OCI-LY7 (cell line): ENCODE measurements at regions not wholly inside any gene's neighbourhood (a gene's known extent, or its start where the extent isn't known, plus 50 kb on each side); places are given as distances from the start of the nearest gene placed in this dataset.

Experiments used
- BruUV-seq: library from RNA; stranded (reverse); fragments of 400-500 nt; replicated peaks from 2 replicates; lab custom pipeline; 2021; lab: Mats Ljungman, UMichigan
- CTCF ChIA-PET: fragments of 300-600 bp; sonication (Branson Sonifier 250); formaldehyde crosslinking; loops from one replicate; lab custom pipeline; 2022; ENCODE audit warnings: antibody characterized with exemption; ENCODE audit not compliant: unreplicated experiment; lab: Charles Lee
- POLR2A ChIA-PET: fragments of 300-600 bp; sonication (Branson Sonifier 250); formaldehyde crosslinking; loops from one replicate; lab custom pipeline; 2022; ENCODE audit warnings: antibody characterized with exemption; lab: Charles Lee
- DNase-seq: peaks from one replicate; pipeline ENCODE4 v3.0.0-alpha.2; 2015; ENCODE audit warnings: low spot score
- H2AFZ ChIP-seq: fragments of 200-600 bp; sonication (generic), shearing (Covaris generic); 2 replicates; pipeline ENCODE4 v1.6.1; 2014; ENCODE audit warnings: mild to moderate bottlenecking, antibody characterized with exemption, low read length, moderate library complexity
- H3K27ac ChIP-seq: fragments of 200-600 bp; sonication (generic); 2 replicates; pipeline ENCODE4 v1.5.1; 2014; ENCODE audit warnings: mixed run types, low read depth, mild to moderate bottlenecking, moderate library complexity, low read length, inconsistent platforms; ENCODE audit not compliant: poor library complexity, severe bottlenecking
- H3K36me3 ChIP-seq: fragments of 200-600 bp; sonication (generic); 2 replicates; pipeline ENCODE4 v1.6.1; 2014; ENCODE audit warnings: mild to moderate bottlenecking, antibody characterized with exemption, low read length, moderate library complexity, mixed read lengths; ENCODE audit not compliant: insufficient read depth
- H3K4me1 ChIP-seq: fragments of 200-600 bp; sonication (generic); 2 replicates; pipeline ENCODE4 v1.5.1; 2014; ENCODE audit warnings: mild to moderate bottlenecking, low read length; ENCODE audit not compliant: insufficient read depth, poor library complexity, severe bottlenecking
- H3K4me2 ChIP-seq: fragments of 200-600 bp; sonication (generic); 2 replicates; pipeline ENCODE4 v1.6.1; 2014; ENCODE audit warnings: mild to moderate bottlenecking, low read length
- H3K4me3 ChIP-seq: fragments of 200-600 bp; sonication (generic); 2 replicates; pipeline ENCODE4 v1.5.1; 2014; ENCODE audit warnings: mild to moderate bottlenecking, low read depth, low read length; ENCODE audit not compliant: poor library complexity, severe bottlenecking
- H3K79me2 ChIP-seq: fragments of 200-600 bp; sonication (generic); 2 replicates; pipeline ENCODE4 v1.6.1; 2016; ENCODE audit warnings: low read depth, mild to moderate bottlenecking, low read length, moderate library complexity, mixed read lengths; ENCODE audit not compliant: insufficient read depth
- H3K9me2 ChIP-seq: fragments of 200-600 bp; sonication (generic); 2 replicates; pipeline ENCODE4 v1.6.1; 2016; ENCODE audit warnings: mild to moderate bottlenecking, low read length, mixed read lengths; ENCODE audit not compliant: insufficient read depth
- H3K9me3 ChIP-seq: fragments of 200-600 bp; sonication (generic); 2 replicates; pipeline ENCODE4 v1.6.1; 2014; ENCODE audit warnings: mild to moderate bottlenecking, mixed run types, low read length, mixed read lengths
- H4K20me1 ChIP-seq: fragments of 200-600 bp; sonication (generic); 2 replicates; pipeline ENCODE4 v1.6.1; 2014; ENCODE audit warnings: mild to moderate bottlenecking, antibody characterized with exemption, low read length, moderate library complexity, mixed read lengths; ENCODE audit not compliant: insufficient read depth
- CTCF ChIP-seq: fragments of 200-600 bp; sonication (generic); conservative IDR thresholded peaks from 2 replicates; pipeline ENCODE4 v1.5.1; 2014; ENCODE audit warnings: mild to moderate bottlenecking, antibody characterized with exemption, low read length, moderate library complexity, mixed read lengths
- EZH2phosphoT487 ChIP-seq: fragments of 200-600 bp; sonication (generic); IDR thresholded peaks from 2 replicates; pipeline ENCODE4 v1.6.1; 2018; ENCODE audit warnings: low read depth, borderline replicate concordance, mild to moderate bottlenecking, mixed run types, antibody characterized with exemption, low read length, moderate library complexity, mixed read lengths
- intact Hi-C: fragments of 100-400 bp; cut with micrococcal nuclease; formaldehyde crosslinking; loops from one replicate; pipeline ENCODE4 v1.10.0; 2022; ENCODE audit not compliant: unreplicated experiment

GRCh38 chr6:1107578-1107977, 204.3 kb upstream of the FOXQ1 start:
- Histone ChIP-seq H3K36me3 (no peaks in the 10 kb centered on the region), H3K4me2 (no peak overlapping the region), H3K9me3 (no peaks in the 10 kb centered on the region), H2AFZ (no peak overlapping the region), H3K4me1 (no peaks in the 10 kb centered on the region), H3K27ac (no peak overlapping the region), H4K20me1 (no peaks in the 10 kb centered on the region), H3K9me2 (no peaks in the 10 kb centered on the region), H3K79me2 (no peaks in the 10 kb centered on the region), H3K4me3 (no peak overlapping the region)
- no peak for TF ChIP-seq CTCF
- TF ChIP-seq EZH2phosphoT487: no peak
- DNase-seq: no peak
- no TSS peak for BruUV-seq
- intact Hi-C loops: no loop called here
- ChIA-PET POLR2A (no interaction called here), CTCF (no interaction called here)

- H3K79me2 ChIP-seq: no peaks in the 10 kb centered on the region
- no TSS peak for BruUV-seq
- H3K27ac ChIP-seq: no peak overlapping the region
- intact Hi-C loops: no loop called here
- H3K4me1 ChIP-seq: no peaks in the 10 kb centered on the region
- no peak overlapping the region for H3K4me2 ChIP-seq
- DNase-seq: no peak
- no peak overlapping the region for H2AFZ ChIP-seq
- no peaks in the 10 kb centered on the region for H3K9me2 ChIP-seq
- no peaks in the 10 kb centered on the region for H4K20me1 ChIP-seq
- POLR2A ChIA-PET: interaction anchor here (0.6 kb wide), 1 partner anchor 190 kb away, joined by 3 read pairs; no protein-coding TSS in a partner anchor
- CTCF ChIA-PET: no interaction called here
- no peaks in the 10 kb centered on the region for H3K9me3 ChIP-seq
- H3K36me3 ChIP-seq: no peaks in the 10 kb centered on the region
- TF ChIP-seq EZH2phosphoT487: no peak
- TF ChIP-seq CTCF: no peak
- no peak overlapping the region for H3K4me3 ChIP-seq
These were observed 206.0 kb upstream of the FOXQ1 start for GRCh38 chr6:1105833-1106400.

- ChIA-PET POLR2A (no interaction called here), CTCF (no interaction called here)
These were observed 206.8 kb upstream of the FOXQ1 start for GRCh38 chr6:1104988-1105670.

More at GRCh38 chr6:1104988-1105670, 206.8 kb upstream of the FOXQ1 start:
- Histone ChIP-seq H3K79me2 (no peaks in the 10 kb centered on the region), H3K4me1 (no peaks in the 10 kb centered on the region), H3K27ac (no peak overlapping the region), H3K9me2 (no peaks in the 10 kb centered on the region), H3K9me3 (no peaks in the 10 kb centered on the region), H3K4me3 (no peak overlapping the region), H3K36me3 (no peaks in the 10 kb centered on the region), H2AFZ (no peak overlapping the region), H3K4me2 (no peak overlapping the region), H4K20me1 (no peaks in the 10 kb centered on the region)
- TF ChIP-seq CTCF (no peak), EZH2phosphoT487 (no peak)
- DNase-seq: no peak
- no TSS peak for BruUV-seq
- intact Hi-C loops: no loop called here
